Memory B cell (primary cell): ENCODE measurements at regions not wholly inside any gene's neighbourhood (a gene's known extent, or its start where the extent isn't known, plus 50 kb on each side); places are given as distances from the start of the nearest gene placed in this dataset.

Experiments
- ATAC-seq: fragments of 150-1000 bp; cut with Tn5 transposase; 2 replicates; pipeline ENCODE4 v1.10.0; 2021; ENCODE audit warnings: low read depth, mild to moderate bottlenecking, moderate library complexity
- DNase-seq, 2 donors: peaks; one replicate each; pipeline ENCODE4 v3.0.0; 2022; ENCODE audit warnings: low spot score in 2 of 2
- H3K27ac Mint-ChIP-seq: one replicate; pipeline ENCODE4 v1.8.0; 2022; ENCODE audit warnings: mild to moderate bottlenecking, moderate library complexity, mixed read lengths
- H3K27me3 Mint-ChIP-seq: one replicate; pipeline ENCODE4 v1.8.0; 2022; ENCODE audit warnings: mixed read lengths
- H3K36me3 Mint-ChIP-seq: one replicate; pipeline ENCODE4 v1.8.0; 2022; ENCODE audit warnings: mild to moderate bottlenecking, mixed read lengths
- H3K4me1 Mint-ChIP-seq: one replicate; pipeline ENCODE4 v1.8.0; 2022; ENCODE audit warnings: mixed read lengths
- H3K4me3 Mint-ChIP-seq: one replicate; pipeline ENCODE4 v1.8.0; 2022; ENCODE audit warnings: mild to moderate bottlenecking, moderate library complexity, mixed read lengths
- H3K9me3 Mint-ChIP-seq: one replicate; pipeline ENCODE4 v1.8.0; 2022; ENCODE audit warnings: mixed read lengths

DNA sequence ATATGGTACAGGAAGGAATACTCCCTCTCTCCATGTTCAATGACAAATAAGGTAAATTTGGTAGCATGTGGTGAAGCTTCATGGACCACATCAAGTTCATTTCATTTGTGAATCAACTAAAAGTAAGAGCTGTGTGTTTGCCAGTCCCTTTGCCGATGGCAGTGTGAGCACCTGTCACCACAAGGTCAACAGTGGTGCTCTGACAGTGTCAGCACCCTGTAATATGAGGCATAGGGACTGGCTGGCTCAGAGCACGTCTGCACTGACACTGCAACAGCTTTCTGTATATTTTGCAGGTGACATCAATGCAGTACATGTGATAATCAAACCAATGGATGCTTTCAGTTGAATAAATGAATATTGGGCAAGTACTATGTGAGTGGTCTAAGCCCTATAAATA is 852.4 kb downstream of the TUSC7 start:
- H3K27ac Mint-ChIP-seq = no peak overlapping the region
- no peaks in the 10 kb centered on the region for H3K9me3 Mint-ChIP-seq
- H3K36me3 Mint-ChIP-seq = no peaks in the 10 kb centered on the region
- no peaks in the 10 kb centered on the region for H3K27me3 Mint-ChIP-seq
- no peak for ATAC-seq
- H3K4me1 Mint-ChIP-seq = no peaks in the 10 kb centered on the region
- no peak for DNase-seq
- no peak overlapping the region for H3K4me3 Mint-ChIP-seq

DNA sequence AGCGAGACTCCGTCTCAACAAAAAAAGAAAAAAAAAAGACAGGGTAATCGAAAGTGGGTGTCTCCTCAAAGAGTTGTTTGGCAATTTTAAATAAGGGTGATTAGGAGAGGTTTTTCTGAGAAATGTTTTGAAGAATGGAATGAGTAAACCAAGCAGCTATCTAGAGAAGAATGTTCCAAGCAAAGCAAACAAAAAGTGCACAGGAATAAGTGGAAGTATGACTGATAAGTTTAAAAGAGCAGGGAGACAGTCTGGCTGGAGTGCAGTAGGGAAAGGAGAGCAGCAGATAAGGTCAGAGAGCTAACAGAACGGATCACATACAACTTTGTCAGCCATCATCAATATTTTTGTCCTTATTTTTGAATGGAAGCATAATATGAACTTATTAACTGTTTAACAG is 853.5 kb downstream of the TUSC7 start:
- Mint-ChIP-seq H3K27ac (no peak overlapping the region), H3K4me3 (no peak overlapping the region), H3K36me3 (no peaks in the 10 kb centered on the region), H3K9me3 (no peaks in the 10 kb centered on the region), H3K27me3 (no peaks in the 10 kb centered on the region), H3K4me1 (no peaks in the 10 kb centered on the region)
- ATAC-seq = no peak
- DNase-seq = no peak

DNA sequence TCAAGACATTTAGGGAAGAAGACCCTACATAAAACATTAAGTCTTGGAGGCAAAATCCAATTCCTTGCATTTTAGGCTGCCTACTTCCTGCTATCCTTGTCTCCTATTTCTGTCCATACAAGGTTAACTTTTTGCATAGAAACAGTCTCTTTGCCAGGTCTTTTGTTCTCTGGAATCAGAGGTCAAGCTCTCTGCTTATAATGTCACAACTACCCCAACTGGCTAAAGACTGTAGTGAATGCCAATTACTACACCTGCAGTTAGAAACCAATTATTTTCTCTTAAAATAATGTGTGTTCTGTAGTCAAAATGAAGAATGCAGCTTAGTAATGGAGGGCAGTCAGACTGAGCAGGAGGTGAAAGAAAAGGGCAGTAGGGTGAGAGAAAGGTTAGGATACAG is 856.2 kb downstream of the TUSC7 start:
- Mint-ChIP-seq H3K36me3 (no peaks in the 10 kb centered on the region), H3K9me3 (no peaks in the 10 kb centered on the region), H3K4me3 (no peak overlapping the region), H3K27ac (no peak overlapping the region), H3K4me1 (no peaks in the 10 kb centered on the region), H3K27me3 (no peaks in the 10 kb centered on the region)
- DNase-seq = no peak
- ATAC-seq = no peak

- Mint-ChIP-seq H3K27me3 (no peaks in the 10 kb centered on the region), H3K36me3 (no peaks in the 10 kb centered on the region), H3K4me3 (no peak overlapping the region), H3K4me1 (no peaks in the 10 kb centered on the region), H3K9me3 (no peaks in the 10 kb centered on the region), H3K27ac (no peak overlapping the region)
- DNase-seq = no peak
- ATAC-seq = no peak
Observed at GRCh38 chr3:117566926-117567325, 857.3 kb downstream of the TUSC7 start.

- no peaks in the 10 kb centered on the region for H3K9me3 Mint-ChIP-seq
- no peak overlapping the region for H3K4me3 Mint-ChIP-seq
- H3K36me3 Mint-ChIP-seq = no peaks in the 10 kb centered on the region
- DNase-seq = no peak
- H3K27me3 Mint-ChIP-seq = no peaks in the 10 kb centered on the region
- no peak overlapping the region for H3K27ac Mint-ChIP-seq
- H3K4me1 Mint-ChIP-seq = no peaks in the 10 kb centered on the region
- no peak for ATAC-seq
Observed at GRCh38 chr3:117567382-117567781, 857.8 kb downstream of the TUSC7 start.

DNA sequence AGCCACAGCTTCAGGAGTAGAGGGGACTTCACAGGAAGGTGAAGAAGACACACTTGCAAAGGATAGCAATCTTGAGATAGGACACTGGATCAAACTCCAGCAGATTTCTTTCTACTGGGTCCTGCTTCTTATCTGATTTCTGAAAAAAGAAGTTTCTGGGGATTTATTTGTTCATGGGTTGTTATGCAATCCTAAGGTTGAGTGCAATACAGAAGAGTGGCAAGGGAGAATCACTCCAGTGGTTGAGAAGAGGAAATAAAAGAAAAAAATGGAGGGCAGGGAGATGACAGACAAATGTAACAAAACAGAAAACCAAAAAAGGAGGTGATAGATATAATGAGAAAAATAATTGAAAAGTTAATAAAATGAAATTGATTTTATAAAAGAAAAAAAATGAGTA is 858.3 kb downstream of the TUSC7 start:
- Mint-ChIP-seq H3K27me3 (no peaks in the 10 kb centered on the region), H3K9me3 (no peaks in the 10 kb centered on the region), H3K4me1 (no peaks in the 10 kb centered on the region), H3K36me3 (no peaks in the 10 kb centered on the region), H3K27ac (no peak overlapping the region), H3K4me3 (no peak overlapping the region)
- DNase-seq (no peak), ATAC-seq (no peak)

- H3K4me3 Mint-ChIP-seq = no peak overlapping the region
- ATAC-seq (no peak), DNase-seq (no peak)
- H3K4me1 Mint-ChIP-seq = no peaks in the 10 kb centered on the region
- H3K27me3 Mint-ChIP-seq = no peaks in the 10 kb centered on the region
- no peak overlapping the region for H3K27ac Mint-ChIP-seq
- H3K36me3 Mint-ChIP-seq = no peaks in the 10 kb centered on the region
- peaks cover 5% of the 10 kb centered on the region for H3K9me3 Mint-ChIP-seq
Observed at GRCh38 chr3:117572786-117573185, 863.2 kb downstream of the TUSC7 start.

GRCh38 chr3:117580806-117581205 is 871.2 kb downstream of the TUSC7 start:
- no peak for ATAC-seq

DNA sequence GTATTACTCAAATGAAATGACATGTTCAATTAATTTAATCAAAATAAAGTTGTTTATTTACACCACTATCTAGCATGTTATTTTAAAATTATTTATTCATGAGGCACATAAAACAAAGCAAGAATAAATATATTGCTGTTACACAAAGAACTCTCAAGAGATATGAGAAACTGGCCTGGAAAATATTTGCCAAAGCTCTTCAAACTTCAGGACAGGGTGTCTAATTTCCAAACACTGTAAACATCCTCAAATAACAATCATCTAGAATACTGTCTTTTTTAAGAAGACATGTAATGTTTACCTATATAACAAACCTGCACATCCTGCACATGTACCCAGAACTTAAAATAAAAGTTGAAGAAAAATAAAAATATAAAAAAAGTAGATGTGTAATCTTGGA is 876.6 kb downstream of the TUSC7 start:
- ATAC-seq = no peak
- Mint-ChIP-seq H3K4me3 (no peak overlapping the region), H3K9me3 (no peaks in the 10 kb centered on the region), H3K27ac (no peak overlapping the region), H3K27me3 (peaks cover 2% of the 10 kb centered on the region), H3K36me3 (no peaks in the 10 kb centered on the region), H3K4me1 (no peaks in the 10 kb centered on the region)
- DNase-seq = no peak

More at GRCh38 chr3:117580806-117581205, 871.2 kb downstream of the TUSC7 start:
- Mint-ChIP-seq H3K4me1 (no peaks in the 10 kb centered on the region), H3K9me3 (peaks cover 5% of the 10 kb centered on the region), H3K4me3 (no peak overlapping the region), H3K36me3 (no peaks in the 10 kb centered on the region), H3K27me3 (peaks cover 2% of the 10 kb centered on the region), H3K27ac (no peak overlapping the region)
- DNase-seq = no peak

GRCh38 chr3:117587416-117587815 is 877.8 kb downstream of the TUSC7 start:
- Mint-ChIP-seq H3K9me3 (peaks cover 2% of the 10 kb centered on the region), H3K27me3 (peaks cover 2% of the 10 kb centered on the region), H3K36me3 (no peaks in the 10 kb centered on the region), H3K4me1 (no peaks in the 10 kb centered on the region), H3K4me3 (no peak overlapping the region), H3K27ac (no peak overlapping the region)
- DNase-seq (no peak), ATAC-seq (no peak)

- peaks cover 2% of the 10 kb centered on the region for H3K9me3 Mint-ChIP-seq
- no peaks in the 10 kb centered on the region for H3K36me3 Mint-ChIP-seq
- no peak overlapping the region for H3K4me3 Mint-ChIP-seq
- H3K27ac Mint-ChIP-seq = no peak overlapping the region
- peaks cover 3% of the 10 kb centered on the region for H3K27me3 Mint-ChIP-seq
- DNase-seq = no peak
- ATAC-seq = no peak
- H3K4me1 Mint-ChIP-seq = no peaks in the 10 kb centered on the region
Observed at GRCh38 chr3:117589454-117589853, 879.9 kb downstream of the TUSC7 start.

GRCh38 chr3:117595615-117596014 is 886.0 kb downstream of the TUSC7 start:
- H3K4me3 Mint-ChIP-seq = no peak overlapping the region
- peaks cover 2% of the 10 kb centered on the region for H3K27me3 Mint-ChIP-seq
- ATAC-seq = no peak
- H3K9me3 Mint-ChIP-seq = peaks cover 2% of the 10 kb centered on the region
- no peak overlapping the region for H3K27ac Mint-ChIP-seq
- no peak for DNase-seq
- no peaks in the 10 kb centered on the region for H3K4me1 Mint-ChIP-seq
- H3K36me3 Mint-ChIP-seq = no peaks in the 10 kb centered on the region

GRCh38 chr3:117596503-117596902 is 886.9 kb downstream of the TUSC7 start:
- Mint-ChIP-seq H3K9me3 (peaks cover under 1% of the 10 kb centered on the region), H3K4me3 (no peak overlapping the region), H3K27ac (no peak overlapping the region), H3K4me1 (no peaks in the 10 kb centered on the region), H3K36me3 (no peaks in the 10 kb centered on the region), H3K27me3 (peaks cover 2% of the 10 kb centered on the region)
- ATAC-seq (no peak), DNase-seq (no peak)

- H3K4me3 Mint-ChIP-seq = no peak overlapping the region
Observed at GRCh38 chr3:117597865-117598264, 888.3 kb downstream of the TUSC7 start.

DNA sequence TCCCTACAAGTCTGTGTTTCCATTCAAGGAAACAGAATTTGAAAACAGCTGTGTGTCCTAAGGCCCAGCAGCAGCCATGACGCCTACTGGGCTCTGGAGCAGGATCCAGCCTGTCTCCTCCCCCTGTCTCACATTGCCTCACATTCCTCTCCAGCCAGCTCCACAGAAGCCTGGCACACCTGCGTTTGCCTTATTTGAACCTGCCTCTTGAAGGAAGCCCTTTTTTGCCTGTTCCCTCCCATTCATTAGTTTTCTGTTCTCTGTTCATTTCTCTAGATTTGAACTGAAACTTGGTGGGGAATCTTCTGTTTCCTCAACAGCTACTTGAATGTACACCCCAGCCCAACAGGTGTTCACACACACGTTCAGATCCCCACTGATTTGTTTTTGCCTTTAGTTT is 890.5 kb downstream of the TUSC7 start:
- no peaks in the 10 kb centered on the region for H3K36me3 Mint-ChIP-seq
- H3K27me3 Mint-ChIP-seq = no peaks in the 10 kb centered on the region
- H3K4me1 Mint-ChIP-seq = no peaks in the 10 kb centered on the region
- no peak overlapping the region for H3K4me3 Mint-ChIP-seq
- DNase-seq (no peak), ATAC-seq (no peak)
- no peak overlapping the region for H3K27ac Mint-ChIP-seq
- H3K9me3 Mint-ChIP-seq = no peaks in the 10 kb centered on the region

More at GRCh38 chr3:117597865-117598264, 888.3 kb downstream of the TUSC7 start:
- ATAC-seq = no peak
- no peaks in the 10 kb centered on the region for H3K4me1 Mint-ChIP-seq
- DNase-seq = no peak
- no peak overlapping the region for H3K27ac Mint-ChIP-seq
- peaks cover 2% of the 10 kb centered on the region for H3K27me3 Mint-ChIP-seq
- H3K9me3 Mint-ChIP-seq = no peaks in the 10 kb centered on the region
- H3K36me3 Mint-ChIP-seq = no peaks in the 10 kb centered on the region

DNA sequence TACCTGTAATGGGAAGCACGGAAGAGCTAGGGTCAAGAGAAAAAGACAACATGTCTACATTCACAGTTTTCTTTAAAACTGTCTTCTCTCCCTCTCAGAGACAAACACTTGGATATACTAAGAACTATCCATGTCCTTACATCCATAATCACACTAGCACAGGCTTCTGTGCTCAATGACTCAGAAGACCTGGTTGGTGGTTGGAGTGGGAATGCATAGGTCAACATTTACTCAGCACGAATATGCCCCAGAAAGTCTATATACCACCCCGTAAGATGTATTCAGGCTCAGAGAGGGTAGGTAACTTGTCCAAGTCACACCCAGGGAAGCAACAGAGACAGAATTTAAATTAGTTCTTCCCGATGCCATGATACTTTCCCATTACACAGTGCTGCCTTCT is 891.1 kb downstream of the TUSC7 start:
- Mint-ChIP-seq H3K4me1 (no peaks in the 10 kb centered on the region), H3K27me3 (no peaks in the 10 kb centered on the region), H3K36me3 (no peaks in the 10 kb centered on the region), H3K4me3 (no peak overlapping the region), H3K9me3 (no peaks in the 10 kb centered on the region), H3K27ac (no peak overlapping the region)
- DNase-seq = no peak
- no peak for ATAC-seq
